HG03575 (cell line): ENCODE measurements at regions not wholly inside any gene's neighbourhood (a gene's known extent, or its start where the extent isn't known, plus 50 kb on each side); places are given as distances from the start of the nearest gene placed in this dataset.

Source experiments
- ATAC-seq: cut with Tn5 transposase; IDR thresholded peaks from one replicate; pipeline ENCODE4 v1.9.1; 2021; ENCODE audit not compliant: unreplicated experiment, insufficient number of reproducible peaks, low FRiP score; ENCODE audit errors: extremely low read depth

GRCh38 chr2:3138621-3139020 is 239.0 kb downstream of the EIPR1 start:
- ATAC-seq: no peak

GRCh38 chr2:3137651-3138300 is 239.8 kb downstream of the EIPR1 start:
- no peak for ATAC-seq

DNA sequence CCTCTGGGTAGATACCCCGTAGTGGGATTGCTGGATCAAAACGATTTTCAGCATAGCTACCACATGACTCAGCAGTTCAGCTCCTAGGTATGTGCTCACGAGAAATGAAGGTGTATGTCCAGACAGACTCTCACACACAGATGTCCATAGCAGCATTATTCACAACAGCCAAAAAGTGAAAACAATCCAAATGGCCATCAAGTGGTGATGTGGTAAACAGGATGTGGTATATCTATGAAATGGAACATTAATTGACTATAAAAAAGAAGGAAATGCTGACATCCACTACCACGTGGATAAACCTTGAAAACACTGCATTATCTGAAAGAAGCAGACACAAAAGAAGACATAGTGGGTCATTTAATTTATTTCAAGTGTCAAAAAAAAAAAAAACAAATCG is 241.9 kb downstream of the EIPR1 start:
- no peak for ATAC-seq

DNA sequence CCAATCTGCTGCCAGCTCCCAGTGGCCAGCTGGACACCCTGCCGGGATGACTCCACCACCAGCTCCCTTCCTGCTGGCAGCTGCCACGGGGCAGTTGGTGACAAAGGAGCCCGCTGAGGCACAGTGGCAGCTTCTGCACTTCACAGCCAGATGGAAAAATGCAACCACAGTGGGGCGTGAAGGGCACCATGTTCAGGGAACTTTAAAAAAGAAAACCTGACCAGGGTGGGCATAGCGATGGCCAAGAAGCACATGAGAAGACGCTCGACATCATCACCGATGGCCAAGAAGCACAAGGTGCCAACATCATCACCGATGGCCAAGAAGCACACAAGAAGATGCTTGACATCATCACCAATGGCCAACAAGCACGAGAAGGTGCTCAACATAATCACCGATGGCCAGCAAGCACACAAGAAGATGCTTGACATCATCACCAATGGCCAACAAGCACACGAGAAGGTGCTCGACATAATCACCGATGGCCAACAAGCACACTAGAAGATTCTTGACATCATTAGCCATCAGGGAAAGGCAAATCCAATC is 243.5 kb downstream of the EIPR1 start:
- no peak for ATAC-seq

DNA sequence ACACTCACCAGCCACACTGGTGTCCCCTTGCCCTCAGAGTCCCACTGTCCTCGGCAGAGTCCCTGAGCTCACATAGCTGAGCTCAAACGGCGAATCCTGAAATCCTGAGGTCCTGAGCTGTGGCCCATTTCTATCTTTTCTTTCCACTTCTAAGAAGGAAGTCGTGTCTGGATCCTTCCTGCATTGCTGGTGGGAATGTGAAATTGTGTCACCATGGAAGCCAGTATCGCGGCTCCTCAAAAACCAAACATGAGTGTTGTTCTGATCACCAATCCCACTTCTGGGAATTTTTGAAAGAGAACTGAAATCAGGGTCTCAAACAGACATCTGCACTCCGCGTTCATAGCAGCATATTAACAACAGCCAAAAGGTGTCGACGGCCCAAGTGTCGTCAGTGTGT is 244.7 kb downstream of the EIPR1 start:
- ATAC-seq: no peak

DNA sequence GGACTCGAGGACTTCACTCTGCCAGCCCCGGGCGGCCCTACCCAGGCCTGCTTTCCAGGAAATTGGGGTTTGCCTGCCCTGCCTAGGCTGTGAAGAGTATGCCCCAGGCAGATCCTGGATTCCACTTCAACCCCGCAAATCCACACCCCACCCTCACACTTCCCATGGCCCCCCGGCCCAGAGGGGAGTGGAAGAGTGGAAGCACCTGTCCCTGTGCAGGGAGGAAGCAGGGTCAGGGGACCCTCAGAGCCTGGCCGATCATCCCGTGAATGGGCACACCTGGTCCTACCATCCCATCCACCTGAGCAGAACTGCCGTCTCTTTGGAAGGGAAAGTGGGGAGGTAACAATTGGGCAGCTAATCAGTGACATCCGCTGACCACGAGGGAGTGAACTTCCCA is 245.2 kb downstream of the EIPR1 start:
- no peak for ATAC-seq

GRCh38 chr2:3131636-3132326 is 245.8 kb downstream of the EIPR1 start:
- ATAC-seq: no peak

DNA sequence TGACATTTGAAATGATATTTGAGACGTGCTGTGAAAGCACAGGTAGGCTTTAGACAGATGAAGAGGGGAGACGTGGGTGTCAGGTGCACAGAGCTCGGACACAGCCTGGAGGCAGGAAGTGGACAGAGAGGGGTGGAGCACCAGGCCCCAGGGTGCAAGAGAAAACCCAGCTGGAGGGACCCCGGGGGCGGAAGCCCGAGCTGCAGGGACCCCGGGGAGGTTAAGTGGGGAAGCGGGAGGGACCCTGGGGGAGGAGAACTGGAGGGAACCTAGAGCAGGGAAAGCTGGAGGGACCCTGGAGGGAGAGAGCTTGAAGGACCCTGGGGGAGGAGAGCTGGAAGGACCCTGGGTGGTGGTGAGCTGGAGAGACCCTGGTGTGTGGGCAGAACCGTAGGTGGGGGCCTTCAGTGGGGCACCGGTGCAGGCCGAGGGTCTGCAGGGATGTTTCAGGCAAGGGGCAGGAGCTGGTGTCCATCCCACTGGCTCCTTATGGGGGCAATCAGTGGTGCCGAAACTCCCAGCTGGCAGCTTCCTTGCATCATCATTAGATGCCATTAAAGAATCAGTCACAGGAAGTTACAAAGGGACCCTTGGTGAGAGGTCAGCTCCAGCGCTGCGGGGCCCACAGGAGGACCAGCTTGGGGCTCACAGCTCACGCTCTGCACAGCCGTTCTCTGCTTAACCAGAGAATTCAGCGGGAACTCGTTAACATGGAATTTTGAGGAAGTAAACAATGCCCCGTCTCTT is 246.6 kb downstream of the EIPR1 start:
- ATAC-seq: no peak

DNA sequence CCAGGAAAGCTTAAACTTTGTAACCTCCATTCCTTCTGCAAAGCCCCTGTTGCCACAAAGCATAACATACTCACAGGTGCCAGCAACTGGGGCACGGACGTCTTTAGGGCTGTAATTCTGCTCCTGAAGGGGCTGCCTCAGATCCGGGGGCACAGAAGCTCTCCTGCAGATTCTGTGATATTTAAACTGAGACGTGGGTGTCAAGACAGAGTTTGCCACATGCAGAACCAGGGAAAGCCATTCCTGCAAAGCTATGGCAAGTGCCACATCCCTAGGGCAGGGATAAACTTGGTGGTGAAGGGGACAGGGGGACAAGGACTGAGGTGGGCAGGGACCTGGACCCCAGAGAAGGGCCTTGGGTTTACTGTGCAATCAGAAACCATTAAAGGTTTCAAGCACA is 247.2 kb downstream of the EIPR1 start:
- no peak for ATAC-seq

DNA sequence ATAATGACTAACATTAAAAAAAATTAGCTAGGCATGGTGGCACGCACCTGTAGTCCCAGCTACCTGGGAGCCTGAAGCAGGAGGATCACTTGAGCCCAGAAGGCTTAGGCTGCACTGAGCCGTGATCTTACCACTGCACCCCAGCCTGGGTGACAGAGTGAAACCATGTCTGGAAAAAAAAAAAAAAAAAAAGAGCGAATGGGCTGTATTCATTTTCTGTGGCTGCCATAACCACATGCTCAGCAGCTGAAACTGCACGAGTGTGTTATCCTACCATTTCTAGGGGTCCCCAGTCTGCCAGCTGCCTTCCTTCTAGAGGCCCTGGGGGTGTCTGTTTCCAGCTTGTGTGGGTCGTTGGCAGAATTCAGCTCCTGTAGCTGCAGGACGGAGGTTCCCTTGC is 247.8 kb downstream of the EIPR1 start:
- no peak for ATAC-seq

GRCh38 chr2:3128786-3129185 is 248.8 kb downstream of the EIPR1 start:
- no peak for ATAC-seq

- ATAC-seq: no peak
Observed at GRCh38 chr2:3127710-3128109, 249.9 kb downstream of the EIPR1 start.

- no peak for ATAC-seq
Observed at GRCh38 chr2:3126911-3127621, 250.6 kb downstream of the EIPR1 start.

DNA sequence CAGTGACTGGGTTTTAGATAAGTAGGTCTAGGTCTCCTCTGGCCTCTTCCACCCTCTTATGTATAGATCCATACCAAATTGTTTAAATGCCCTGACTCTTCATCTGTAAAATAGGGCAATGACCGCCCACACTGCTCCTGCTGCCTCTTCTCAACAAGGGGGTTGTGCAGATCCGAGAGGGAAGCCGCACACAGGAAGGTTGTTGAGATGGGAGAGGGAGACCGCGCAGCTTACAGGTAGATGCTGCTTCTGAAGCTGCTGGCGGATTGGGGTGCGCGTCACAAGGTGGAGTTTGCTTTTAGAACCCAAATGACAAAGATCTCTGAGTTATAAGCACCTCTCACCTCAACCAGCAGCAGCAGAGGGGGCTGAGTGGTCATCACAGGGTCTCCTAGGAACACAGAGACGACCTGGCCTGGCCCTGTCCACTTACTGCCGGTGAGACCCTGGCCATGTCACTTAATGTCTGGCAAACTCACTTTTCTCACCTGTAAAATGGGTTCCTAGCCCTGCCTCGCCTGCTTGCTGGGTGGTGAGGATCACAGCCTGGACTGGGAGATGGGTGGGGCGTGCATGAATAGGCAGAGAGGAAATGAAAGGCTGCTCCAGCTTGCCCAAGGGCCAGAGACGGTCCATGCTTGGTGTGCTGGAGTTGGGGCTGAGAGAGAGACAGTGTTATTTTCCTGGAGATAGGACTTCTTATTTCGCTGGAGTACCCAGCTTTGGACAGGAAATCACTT is 251.3 kb downstream of the EIPR1 start:
- ATAC-seq: no peak

DNA sequence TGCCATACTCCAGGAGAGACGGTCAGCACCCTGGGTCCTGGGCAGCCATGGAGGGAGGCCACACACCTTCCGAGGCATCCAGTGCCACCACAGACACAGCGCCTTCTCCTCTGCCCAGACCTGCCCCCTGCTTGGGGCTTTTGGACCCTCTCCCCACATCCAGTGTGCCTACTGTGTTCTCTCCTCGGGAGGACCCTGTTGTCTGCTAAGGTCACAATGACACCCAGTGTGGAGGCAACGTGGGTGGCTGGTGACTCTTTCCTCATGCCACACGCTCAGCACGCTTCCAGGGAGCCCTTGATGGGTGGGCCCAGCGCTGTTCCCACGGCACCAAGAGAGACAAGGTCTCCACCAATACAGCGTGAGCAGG is 251.9 kb downstream of the EIPR1 start:
- no peak for ATAC-seq

DNA sequence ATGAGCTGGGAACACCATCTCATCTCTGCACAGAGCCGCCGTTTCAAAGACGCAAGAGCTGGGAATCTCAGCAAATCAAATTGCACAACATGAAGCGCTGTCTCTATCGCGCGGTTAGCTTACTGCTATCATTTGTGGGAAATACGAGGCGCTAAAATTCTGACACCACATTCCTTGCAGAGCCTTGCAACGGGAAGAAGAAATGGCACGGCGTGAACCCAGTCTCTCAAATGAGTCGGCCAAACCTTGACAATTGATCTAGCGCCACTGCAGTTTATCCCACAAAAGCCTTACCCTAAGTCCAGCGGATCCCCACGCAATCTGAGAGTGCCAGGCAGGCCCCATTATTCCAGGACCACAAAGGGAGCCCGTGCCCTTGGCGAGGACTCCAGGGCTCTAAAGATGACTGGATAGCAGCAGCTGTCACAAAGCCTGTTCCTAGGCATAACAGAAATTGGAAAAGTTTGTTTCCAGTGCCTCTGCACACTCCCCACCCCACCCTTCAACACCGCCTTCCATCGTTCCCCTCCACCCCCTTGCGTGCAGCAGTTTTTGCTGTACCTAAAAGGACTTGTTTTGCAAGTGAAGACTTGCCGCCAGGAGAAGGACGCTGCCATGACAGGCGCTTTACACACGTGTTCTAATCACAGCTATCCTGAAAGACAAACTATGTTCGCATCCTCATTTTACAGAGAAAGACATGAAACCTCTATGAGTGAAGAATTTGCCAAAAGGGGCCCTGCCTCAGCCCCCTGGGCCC is 252.4 kb downstream of the EIPR1 start:
- ATAC-seq: no peak

GRCh38 chr2:3122525-3122924 is 255.1 kb downstream of the EIPR1 start:
- ATAC-seq: no peak

- ATAC-seq: no peak
Observed at GRCh38 chr2:3121601-3122000, 256.0 kb downstream of the EIPR1 start.
